HepG2 (cell line): ENCODE measurements at regions not wholly inside any gene's neighbourhood (a gene's known extent, or its start where the extent isn't known, plus 50 kb on each side); places are given as distances from the start of the nearest gene placed in this dataset.

ENCODE experiments used
- FIP1L1 ChIP-seq: fragments of 200-400 bp; formaldehyde crosslinking; IDR thresholded peaks from 2 replicates; pipeline ENCODE4 v1.6.1; 2018; ENCODE audit warnings: low read depth, mild to moderate bottlenecking, low read length, moderate library complexity, borderline replicate concordance; ENCODE audit not compliant: insufficient read depth
- FOXA3 ChIP-seq: IDR thresholded peaks from 2 replicates; pipeline ENCODE4 v1.6.1; 2016; ENCODE audit warnings: missing genetic modification reagents, missing compliant biosample characterization
- FOXK1 ChIP-seq: sonication (generic); formaldehyde crosslinking; IDR thresholded peaks from 2 replicates; pipeline ENCODE4 v1.4.0; 2020; ENCODE audit warnings: low read depth, missing genetic modification reagents, borderline replicate concordance
- HHEX ChIP-seq: IDR thresholded peaks from 2 replicates; pipeline ENCODE4 v1.6.1; 2016; ENCODE audit warnings: control low read depth
- HNF4A ChIP-seq: sonication (generic); formaldehyde crosslinking; IDR thresholded peaks from 2 replicates; pipeline ENCODE4 v1.4.0; 2020; ENCODE audit warnings: missing genetic modification reagents
- HOXA5 ChIP-seq: sonication (generic); formaldehyde crosslinking; IDR thresholded peaks from 2 replicates; pipeline ENCODE4 v1.4.0; 2020; ENCODE audit warnings: missing genetic modification reagents
- KMT2A ChIP-seq: sonication (generic); formaldehyde crosslinking; IDR thresholded peaks from 2 replicates; pipeline ENCODE4 v1.4.0; 2020; ENCODE audit warnings: missing genetic modification reagents
- MED1 ChIP-seq: sonication (generic); formaldehyde crosslinking; IDR thresholded peaks from 2 replicates; pipeline ENCODE4 v1.4.0; 2020; ENCODE audit warnings: missing genetic modification reagents
- MEF2D ChIP-seq: sonication (generic); formaldehyde crosslinking; IDR thresholded peaks from 2 replicates; pipeline ENCODE4 v1.5.1; 2020; ENCODE audit warnings: mild to moderate bottlenecking, missing genetic modification reagents
- NKX3-1 ChIP-seq: sonication (generic); formaldehyde crosslinking; IDR thresholded peaks from 2 replicates; pipeline ENCODE4 v1.5.0; 2020; ENCODE audit warnings: missing genetic modification reagents
- PHB2 ChIP-seq: fragments of 450-650 bp; IDR thresholded peaks from 2 replicates; pipeline ENCODE4 v1.6.1; 2018; ENCODE audit not compliant: partially characterized antibody
- PRPF4 ChIP-seq: fragments of 200-400 bp; formaldehyde crosslinking; IDR thresholded peaks from 2 replicates; pipeline ENCODE4 v1.6.1; 2016; ENCODE audit warnings: low read length, low read depth; ENCODE audit not compliant: poor library complexity, severe bottlenecking
- RNF2 ChIP-seq: fragments of 450-650 bp; conservative IDR thresholded peaks from 2 replicates; pipeline ENCODE4 v1.6.1; 2016; ENCODE audit warnings: low read depth
- SSRP1 ChIP-seq: IDR thresholded peaks from 2 replicates; pipeline ENCODE4 v1.6.1; 2016; ENCODE audit warnings: control low read depth
- TSC22D2 ChIP-seq: sonication (generic); formaldehyde crosslinking; IDR thresholded peaks from 2 replicates; pipeline ENCODE4 v1.5.1; 2020; ENCODE audit warnings: missing genetic modification reagents, mild to moderate bottlenecking, borderline replicate concordance
- ZFP36L2 ChIP-seq: sonication (generic); formaldehyde crosslinking; IDR thresholded peaks from 2 replicates; pipeline ENCODE4 v1.4.0; 2020; ENCODE audit warnings: missing genetic modification reagents
- ZFP37 ChIP-seq: sonication (generic); formaldehyde crosslinking; IDR thresholded peaks from 2 replicates; pipeline ENCODE4 v1.4.0; 2020; ENCODE audit warnings: missing genetic modification reagents, borderline replicate concordance
- ZNF24 ChIP-seq: fragments of 450-650 bp; IDR thresholded peaks from 2 replicates; pipeline ENCODE4 v1.6.1; 2017; ENCODE audit warnings: antibody characterized with exemption, mild to moderate bottlenecking
- ZNF317 ChIP-seq: sonication (generic); formaldehyde crosslinking; IDR thresholded peaks from 2 replicates; pipeline ENCODE4 v1.5.0; 2020; ENCODE audit warnings: mild to moderate bottlenecking, missing genetic modification reagents
- ZNF350 ChIP-seq: sonication (generic); formaldehyde crosslinking; IDR thresholded peaks from 2 replicates; pipeline ENCODE4 v1.4.0; 2020; ENCODE audit warnings: mild to moderate bottlenecking, low read depth, missing genetic modification reagents, borderline replicate concordance
- ZNF556 ChIP-seq: sonication (generic); formaldehyde crosslinking; IDR thresholded peaks from 2 replicates; pipeline ENCODE4 v1.4.0; 2020; ENCODE audit warnings: mild to moderate bottlenecking, missing genetic modification reagents, borderline replicate concordance
- TF ChIP-seq, protein P1 (sequence below): sonication (generic); formaldehyde crosslinking; IDR thresholded peaks from 2 replicates; pipeline ENCODE4 v1.5.1; 2020; ENCODE audit warnings: missing genetic modification reagents, mild to moderate bottlenecking, borderline replicate concordance
- TF ChIP-seq, protein P2 (sequence below): sonication (generic); formaldehyde crosslinking; IDR thresholded peaks from 2 replicates; pipeline ENCODE4 v1.8.1; 2023; ENCODE audit warnings: mild to moderate bottlenecking, inconsistent platforms, moderate library complexity, missing genetic modification reagents, borderline replicate concordance
- TF ChIP-seq, protein P3 (sequence below): sonication (generic); formaldehyde crosslinking; conservative IDR thresholded peaks from 2 replicates; pipeline ENCODE4 v1.4.0; 2020; ENCODE audit warnings: missing genetic modification reagents
- TF ChIP-seq, protein P4 (sequence below), 2 experiments: fragments of 450-650 bp in 1 of 2; sonication (generic) in 1 of 2; formaldehyde crosslinking; IDR thresholded peaks; 2 replicates each; pipeline versions ENCODE4 v1.5.0 to v1.8.0; 2020 to 2022; ENCODE audit warnings: mild to moderate bottlenecking in 1 of 2, missing genetic modification reagents in 1 of 2
- TF ChIP-seq, protein P5 (sequence below): sonication (generic); formaldehyde crosslinking; IDR thresholded peaks from 2 replicates; pipeline ENCODE4 v1.4.0; 2020; ENCODE audit warnings: missing genetic modification reagents, borderline replicate concordance

DNA sequence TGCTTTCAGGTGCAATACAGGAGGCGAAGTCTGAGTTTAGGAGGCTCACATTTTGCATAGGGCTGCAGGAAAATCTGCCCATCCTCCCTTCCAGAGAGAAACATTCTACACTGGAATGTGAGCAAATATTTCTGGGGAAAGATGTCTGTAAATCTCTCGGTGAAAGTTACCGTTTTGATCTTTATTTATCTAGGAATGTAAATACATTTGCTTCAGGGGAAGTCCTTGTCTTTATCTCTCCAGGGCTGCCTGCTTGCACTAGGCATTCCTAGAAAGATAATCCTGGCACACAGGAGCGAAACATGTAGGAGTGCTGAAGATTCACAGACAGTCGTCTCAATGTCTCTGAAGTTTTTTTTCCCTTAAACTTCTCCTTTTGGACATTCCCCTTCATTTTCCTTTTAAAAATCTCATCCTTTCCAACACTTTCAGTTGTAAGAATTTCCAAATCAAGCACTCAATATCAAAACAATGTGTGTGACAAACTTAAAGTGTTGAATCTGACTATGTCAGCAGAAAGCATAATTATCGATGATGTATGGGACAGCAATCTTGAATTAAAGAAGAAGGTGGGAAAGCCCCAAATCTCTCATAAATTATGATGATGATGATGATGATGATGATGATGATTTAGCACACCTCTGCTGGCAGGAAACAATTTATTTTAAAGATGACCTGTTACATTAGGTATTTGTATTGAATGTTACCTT is 113.4 kb upstream of the RESF1 start (continued):
- TF ChIP-seq ZNF317 (CRISPR knock-in tag) (peak; percentile 58; the same call in 1 of the 2 replicates), ZFP36L2 (CRISPR knock-in tag) (no peak), HOXA5 (CRISPR knock-in tag) (no peak), TSC22D2 (CRISPR knock-in tag) (no peak), MED1 (CRISPR knock-in tag) (peak; percentile 60; the same call in 1 of the 2 replicates), PRPF4 (no peak), FOXA3 (peak; percentile 89), HNF4A (CRISPR knock-in tag) (peak; percentile 62), FIP1L1 (no peak), ZFP37 (CRISPR knock-in tag) (no peak), ZNF24 (no peak), HHEX (CRISPR knock-in tag) (peak; percentile 69; the same call in 1 of the 2 replicates), RNF2 (no peak), KMT2A (no peak), FOXK1 (CRISPR knock-in tag) (peak; percentile 93), NKX3-1 (no peak), ZNF556 (CRISPR knock-in tag) (no peak), PHB2 (no peak), ZNF350 (CRISPR knock-in tag) (no peak), SSRP1 (CRISPR knock-in tag) (no peak), MEF2D (CRISPR knock-in tag) (peak; percentile 72; the same call in 1 of the 2 replicates)
- TF ChIP-seq, protein P1, sequence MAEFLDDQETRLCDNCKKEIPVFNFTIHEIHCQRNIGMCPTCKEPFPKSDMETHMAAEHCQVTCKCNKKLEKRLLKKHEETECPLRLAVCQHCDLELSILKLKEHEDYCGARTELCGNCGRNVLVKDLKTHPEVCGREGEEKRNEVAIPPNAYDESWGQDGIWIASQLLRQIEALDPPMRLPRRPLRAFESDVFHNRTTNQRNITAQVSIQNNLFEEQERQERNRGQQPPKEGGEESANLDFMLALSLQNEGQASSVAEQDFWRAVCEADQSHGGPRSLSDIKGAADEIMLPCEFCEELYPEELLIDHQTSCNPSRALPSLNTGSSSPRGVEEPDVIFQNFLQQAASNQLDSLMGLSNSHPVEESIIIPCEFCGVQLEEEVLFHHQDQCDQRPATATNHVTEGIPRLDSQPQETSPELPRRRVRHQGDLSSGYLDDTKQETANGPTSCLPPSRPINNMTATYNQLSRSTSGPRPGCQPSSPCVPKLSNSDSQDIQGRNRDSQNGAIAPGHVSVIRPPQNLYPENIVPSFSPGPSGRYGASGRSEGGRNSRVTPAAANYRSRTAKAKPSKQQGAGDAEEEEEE: no peak
- TF ChIP-seq, protein P2, sequence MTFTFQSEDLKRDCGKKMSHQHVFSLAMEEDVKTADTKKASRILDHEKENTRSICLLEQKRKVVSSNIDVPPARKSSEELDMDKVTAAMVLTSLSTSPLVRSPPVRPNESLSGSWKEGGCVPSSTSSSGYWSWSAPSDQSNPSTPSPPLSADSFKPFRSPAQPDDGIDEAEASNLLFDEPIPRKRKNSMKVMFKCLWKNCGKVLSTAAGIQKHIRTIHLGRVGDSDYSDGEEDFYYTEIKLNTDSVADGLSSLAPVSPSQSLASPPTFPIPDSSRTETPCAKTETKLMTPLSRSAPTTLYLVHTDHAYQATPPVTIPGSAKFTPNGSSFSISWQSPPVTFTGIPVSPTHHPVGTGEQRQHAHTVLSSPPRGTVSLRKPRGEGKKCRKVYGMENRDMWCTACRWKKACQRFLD (CRISPR knock-in tag): no peak
- TF ChIP-seq, protein P3, sequence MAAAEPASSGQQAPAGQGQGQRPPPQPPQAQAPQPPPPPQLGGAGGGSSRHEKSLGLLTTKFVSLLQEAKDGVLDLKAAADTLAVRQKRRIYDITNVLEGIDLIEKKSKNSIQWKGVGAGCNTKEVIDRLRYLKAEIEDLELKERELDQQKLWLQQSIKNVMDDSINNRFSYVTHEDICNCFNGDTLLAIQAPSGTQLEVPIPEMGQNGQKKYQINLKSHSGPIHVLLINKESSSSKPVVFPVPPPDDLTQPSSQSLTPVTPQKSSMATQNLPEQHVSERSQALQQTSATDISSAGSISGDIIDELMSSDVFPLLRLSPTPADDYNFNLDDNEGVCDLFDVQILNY (CRISPR knock-in tag): no peak
- TF ChIP-seq, protein P4, sequence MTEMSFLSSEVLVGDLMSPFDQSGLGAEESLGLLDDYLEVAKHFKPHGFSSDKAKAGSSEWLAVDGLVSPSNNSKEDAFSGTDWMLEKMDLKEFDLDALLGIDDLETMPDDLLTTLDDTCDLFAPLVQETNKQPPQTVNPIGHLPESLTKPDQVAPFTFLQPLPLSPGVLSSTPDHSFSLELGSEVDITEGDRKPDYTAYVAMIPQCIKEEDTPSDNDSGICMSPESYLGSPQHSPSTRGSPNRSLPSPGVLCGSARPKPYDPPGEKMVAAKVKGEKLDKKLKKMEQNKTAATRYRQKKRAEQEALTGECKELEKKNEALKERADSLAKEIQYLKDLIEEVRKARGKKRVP (CRISPR knock-in tag; IDR thresholded peaks at IDR 0.05): 0 out of 4 replicates have a peak, but pooled peaks of 1 of the 2 experiments have one; percentile 38
- TF ChIP-seq, protein P5, sequence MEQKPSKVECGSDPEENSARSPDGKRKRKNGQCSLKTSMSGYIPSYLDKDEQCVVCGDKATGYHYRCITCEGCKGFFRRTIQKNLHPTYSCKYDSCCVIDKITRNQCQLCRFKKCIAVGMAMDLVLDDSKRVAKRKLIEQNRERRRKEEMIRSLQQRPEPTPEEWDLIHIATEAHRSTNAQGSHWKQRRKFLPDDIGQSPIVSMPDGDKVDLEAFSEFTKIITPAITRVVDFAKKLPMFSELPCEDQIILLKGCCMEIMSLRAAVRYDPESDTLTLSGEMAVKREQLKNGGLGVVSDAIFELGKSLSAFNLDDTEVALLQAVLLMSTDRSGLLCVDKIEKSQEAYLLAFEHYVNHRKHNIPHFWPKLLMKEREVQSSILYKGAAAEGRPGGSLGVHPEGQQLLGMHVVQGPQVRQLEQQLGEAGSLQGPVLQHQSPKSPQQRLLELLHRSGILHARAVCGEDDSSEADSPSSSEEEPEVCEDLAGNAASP (CRISPR knock-in tag): peak; percentile 38; the same call in 1 of the 2 replicates
